Caco-2 (cell line): ENCODE measurements at regions not wholly inside any gene's neighbourhood (a gene's known extent, or its start where the extent isn't known, plus 50 kb on each side); places are given as distances from the start of the nearest gene placed in this dataset.

Experiments used
- BruUV-seq: library from RNA; stranded (reverse); fragments of 400-500 nt; replicated peaks from 2 replicates; lab custom pipeline; 2021; lab: Mats Ljungman, UMichigan
- CTCF ChIA-PET: fragments of 300-600 bp; sonication (Branson Sonifier 250); formaldehyde crosslinking; loops from one replicate; lab custom pipeline; 2022; ENCODE audit warnings: antibody characterized with exemption; lab: Charles Lee
- POLR2A ChIA-PET: fragments of 300-600 bp; sonication (Branson Sonifier 250); formaldehyde crosslinking; loops from one replicate; lab custom pipeline; 2022; ENCODE audit warnings: antibody characterized with exemption; lab: Charles Lee
- DNase-seq, 2 experiments: peaks; one replicate each; pipeline versions ENCODE4 v3.0.0 to v3.0.0-alpha.2; 2020 to 2022
- H3K27me3 ChIP-seq: replicated peaks from 2 replicates; pipeline ENCODE4 v1.6.0; 2011; ENCODE audit warnings: low read length; ENCODE audit not compliant: control insufficient read depth, insufficient read depth
- H3K36me3 ChIP-seq: 2 replicates; pipeline ENCODE4 v1.5.1; 2011; ENCODE audit warnings: low read length; ENCODE audit not compliant: control insufficient read depth, insufficient read depth
- H3K4me1 ChIP-seq: fragments of 250-450 bp; sonication (Bioruptor Pico); 2 replicates; pipeline ENCODE4 v1.5.1; 2020; ENCODE audit warnings: mild to moderate bottlenecking
- H3K4me3 ChIP-seq: 2 replicates; pipeline ENCODE4 v1.5.1; 2011; ENCODE audit warnings: low read depth, mild to moderate bottlenecking, control low read depth, low read length
- H3K9me3 ChIP-seq: fragments of 250-450 bp; sonication (Bioruptor Pico); 2 replicates; pipeline ENCODE4 v1.5.1; 2020; ENCODE audit warnings: mild to moderate bottlenecking, moderate library complexity
- H3K27ac Mint-ChIP-seq: one replicate; pipeline ENCODE4 v1.8.0; 2022; ENCODE audit warnings: mixed read lengths; ENCODE audit not compliant: unreplicated experiment
- H3K27me3 Mint-ChIP-seq: one replicate; pipeline ENCODE4 v1.8.0; 2022; ENCODE audit warnings: mixed read lengths; ENCODE audit not compliant: insufficient read depth, unreplicated experiment
- H3K36me3 Mint-ChIP-seq: one replicate; pipeline ENCODE4 v1.8.0; 2022; ENCODE audit warnings: mild to moderate bottlenecking, mixed read lengths; ENCODE audit not compliant: insufficient read depth, unreplicated experiment
- H3K4me1 Mint-ChIP-seq: one replicate; pipeline ENCODE4 v1.8.0; 2022; ENCODE audit warnings: low read depth, mixed read lengths; ENCODE audit not compliant: unreplicated experiment
- H3K4me3 Mint-ChIP-seq: one replicate; pipeline ENCODE4 v1.8.0; 2022; ENCODE audit warnings: mild to moderate bottlenecking, moderate library complexity, mixed read lengths; ENCODE audit not compliant: unreplicated experiment
- H3K9me3 Mint-ChIP-seq: one replicate; pipeline ENCODE4 v1.8.0; 2022; ENCODE audit warnings: mixed read lengths; ENCODE audit not compliant: unreplicated experiment
- intact Hi-C: fragments of 100-400 bp; cut with micrococcal nuclease; formaldehyde crosslinking; loops from one replicate; pipeline ENCODE4 v1.10.0; 2022; ENCODE audit not compliant: unreplicated experiment
- TF ChIP-seq, protein P1 (sequence below), 2 experiments: fragments of 200-600 bp in 1 of 2; IDR thresholded peaks; 1 replicate in 1 of 2; 2 replicates in 1 of 2; pipeline versions ENCODE4 v1.5.1 to v1.8.0; 2011 to 2022; ENCODE audit warnings: antibody characterized with exemption in 1 of 2, control low read depth in 1 of 2, inconsistent platforms in 1 of 2, low read depth in 1 of 2, low read length in 1 of 2, mild to moderate bottlenecking in 1 of 2, moderate library complexity in 1 of 2; ENCODE audit not compliant: insufficient read depth in 1 of 2, severe bottlenecking in 1 of 2, unreplicated experiment in 1 of 2

DNA sequence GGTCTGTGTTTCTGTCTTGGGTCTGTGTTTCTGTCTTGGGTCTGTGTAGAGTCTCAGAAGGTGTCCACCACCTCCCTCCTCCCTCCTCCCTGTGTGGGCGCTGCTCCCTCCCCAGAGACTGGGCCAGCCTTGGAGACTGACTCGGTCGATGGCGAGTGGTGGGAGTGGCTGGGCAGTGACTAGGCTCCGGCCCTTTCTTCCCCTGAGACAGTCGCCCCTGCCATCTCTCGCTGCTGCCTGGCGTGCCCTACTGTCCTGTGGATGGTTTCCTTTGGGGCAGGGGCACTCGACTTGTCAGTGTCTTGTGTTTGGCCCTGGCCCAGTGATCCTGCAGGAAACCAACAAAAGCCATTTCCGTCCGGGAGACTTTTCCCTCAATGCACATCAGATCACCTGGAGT lies 215.8 kb downstream of the NDUFA10 start:
- intact Hi-C loops: no loop called here
- CTCF ChIA-PET: no interaction called here
- Mint-ChIP-seq H3K36me3 (no peaks in the 10 kb centered on the region), H3K4me1 (no peaks in the 10 kb centered on the region), H3K27ac (no peak overlapping the region), H3K9me3 (no peaks in the 10 kb centered on the region), H3K27me3 (peaks cover 2% of the 10 kb centered on the region), H3K4me3 (no peak overlapping the region)
- POLR2A ChIA-PET: no interaction called here
- TF ChIP-seq, protein P1, sequence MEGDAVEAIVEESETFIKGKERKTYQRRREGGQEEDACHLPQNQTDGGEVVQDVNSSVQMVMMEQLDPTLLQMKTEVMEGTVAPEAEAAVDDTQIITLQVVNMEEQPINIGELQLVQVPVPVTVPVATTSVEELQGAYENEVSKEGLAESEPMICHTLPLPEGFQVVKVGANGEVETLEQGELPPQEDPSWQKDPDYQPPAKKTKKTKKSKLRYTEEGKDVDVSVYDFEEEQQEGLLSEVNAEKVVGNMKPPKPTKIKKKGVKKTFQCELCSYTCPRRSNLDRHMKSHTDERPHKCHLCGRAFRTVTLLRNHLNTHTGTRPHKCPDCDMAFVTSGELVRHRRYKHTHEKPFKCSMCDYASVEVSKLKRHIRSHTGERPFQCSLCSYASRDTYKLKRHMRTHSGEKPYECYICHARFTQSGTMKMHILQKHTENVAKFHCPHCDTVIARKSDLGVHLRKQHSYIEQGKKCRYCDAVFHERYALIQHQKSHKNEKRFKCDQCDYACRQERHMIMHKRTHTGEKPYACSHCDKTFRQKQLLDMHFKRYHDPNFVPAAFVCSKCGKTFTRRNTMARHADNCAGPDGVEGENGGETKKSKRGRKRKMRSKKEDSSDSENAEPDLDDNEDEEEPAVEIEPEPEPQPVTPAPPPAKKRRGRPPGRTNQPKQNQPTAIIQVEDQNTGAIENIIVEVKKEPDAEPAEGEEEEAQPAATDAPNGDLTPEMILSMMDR (IDR thresholded peaks at IDR 0.05; ENCODE audit: insufficient read depth in 1 of 2, low read depth in 1 of 2, low read length in 1 of 2, severe bottlenecking in 1 of 2, unreplicated experiment in 1 of 2): no peak
- Histone ChIP-seq H3K4me3 (no peak overlapping the region), H3K9me3 (no peaks in the 10 kb centered on the region), H3K36me3 (no peaks in the 10 kb centered on the region), H3K27me3 (no peaks in the 10 kb centered on the region), H3K4me1 (no peaks in the 10 kb centered on the region)
- no peak for DNase-seq
- no TSS peak for BruUV-seq

DNA sequence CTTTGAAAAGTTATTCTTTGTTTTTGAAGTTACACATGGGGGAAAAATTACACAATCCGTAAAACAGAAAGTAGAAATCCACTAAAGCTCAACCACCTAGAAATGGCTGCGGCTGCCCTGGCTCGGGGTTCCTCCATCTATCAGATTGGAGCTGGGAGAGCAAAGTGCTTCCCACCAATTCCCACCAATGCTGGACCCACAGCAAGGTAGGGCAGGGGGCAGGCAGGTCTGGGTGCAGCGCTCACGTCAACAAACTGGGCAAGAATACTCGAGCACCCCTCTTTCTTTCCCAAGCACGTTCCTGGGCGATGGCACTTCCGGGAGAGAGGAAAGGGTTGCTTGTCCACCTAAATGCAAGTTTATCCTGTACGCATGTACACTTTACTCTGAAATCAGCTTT lies 217.6 kb downstream of the NDUFA10 start:
- no peak overlapping the region for H3K4me3 ChIP-seq
- POLR2A ChIA-PET: interaction anchor here (0.6 kb wide), 1 partner anchor 1590 kb away, joined by 4 read pairs; no protein-coding TSS in a partner anchor
- H3K27ac Mint-ChIP-seq: no peak overlapping the region
- CTCF ChIA-PET: no interaction called here
- no peaks in the 10 kb centered on the region for H3K9me3 ChIP-seq
- intact Hi-C loops: no loop called here
- no peak overlapping the region for H3K4me3 Mint-ChIP-seq
- H3K27me3 ChIP-seq: no peaks in the 10 kb centered on the region
- no peaks in the 10 kb centered on the region for H3K36me3 Mint-ChIP-seq
- no TSS peak for BruUV-seq
- H3K9me3 Mint-ChIP-seq: no peaks in the 10 kb centered on the region
- H3K36me3 ChIP-seq: no peaks in the 10 kb centered on the region
- no peak for DNase-seq
- TF ChIP-seq, protein P1 (IDR thresholded peaks at IDR 0.05; ENCODE audit: insufficient read depth in 1 of 2, low read depth in 1 of 2, low read length in 1 of 2, severe bottlenecking in 1 of 2, unreplicated experiment in 1 of 2): no peak
- H3K27me3 Mint-ChIP-seq: peaks cover 7% of the 10 kb centered on the region
- no peaks in the 10 kb centered on the region for H3K4me1 ChIP-seq
- H3K4me1 Mint-ChIP-seq: no peaks in the 10 kb centered on the region

- H3K4me3 Mint-ChIP-seq: no peak overlapping the region
- H3K27ac Mint-ChIP-seq: no peak overlapping the region
- no peaks in the 10 kb centered on the region for H3K9me3 ChIP-seq
- no peaks in the 10 kb centered on the region for H3K9me3 Mint-ChIP-seq
- H3K4me1 Mint-ChIP-seq: no peaks in the 10 kb centered on the region
- intact Hi-C loops: no loop called here
- H3K27me3 Mint-ChIP-seq: peaks cover 7% of the 10 kb centered on the region
- no peaks in the 10 kb centered on the region for H3K36me3 ChIP-seq
- H3K4me1 ChIP-seq: no peaks in the 10 kb centered on the region
- ChIA-PET POLR2A (no interaction called here), CTCF (no interaction called here)
- H3K27me3 ChIP-seq: no peaks in the 10 kb centered on the region
- no TSS peak for BruUV-seq
- TF ChIP-seq, protein P1 (IDR thresholded peaks at IDR 0.05; ENCODE audit: insufficient read depth in 1 of 2, low read depth in 1 of 2, low read length in 1 of 2, severe bottlenecking in 1 of 2, unreplicated experiment in 1 of 2): no peak
- no peaks in the 10 kb centered on the region for H3K36me3 Mint-ChIP-seq
- no peak for DNase-seq
- no peak overlapping the region for H3K4me3 ChIP-seq
Observed at GRCh38 chr2:239806758-239807434, 218.2 kb downstream of the NDUFA10 start.
